ENCODE measurements at regions not wholly inside any gene's neighbourhood (a gene's known extent, or its start where the extent isn't known, plus 50 kb on each side); places are given as distances from the start of the nearest gene placed in this dataset.

DNA sequence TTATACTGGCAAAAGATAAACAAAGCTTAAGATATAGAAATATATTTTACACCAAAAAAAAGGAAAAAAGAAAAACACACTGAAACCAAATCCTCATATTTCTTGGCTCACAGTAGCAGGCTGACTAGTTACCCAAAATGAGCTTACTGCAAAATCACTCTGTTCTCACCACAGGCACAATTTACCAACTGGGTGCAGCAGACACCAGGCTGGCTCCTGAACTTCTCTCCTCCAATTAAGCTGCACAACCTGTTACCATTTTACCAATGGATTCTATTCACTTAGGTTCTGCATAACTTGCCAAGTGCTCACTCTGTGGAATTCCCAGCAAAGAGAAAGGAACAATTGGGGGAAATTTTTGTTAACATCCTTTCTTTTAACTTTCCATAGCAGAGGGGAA lies 679.3 kb downstream of the ZEB2 start:
- TF ChIP-seq CTCF (conservative IDR thresholded peaks at IDR 0.05; ENCODE audit: low read depth, low read length) (no peak), EZH2 (IDR thresholded peaks at IDR 0.05; ENCODE audit: low read length, unreplicated experiment) (no peak)

Measured in PC-3 (cell line).